HTR-8/SVneo (cell line): ENCODE measurements at regions not wholly inside any gene's neighbourhood (a gene's known extent, or its start where the extent isn't known, plus 50 kb on each side); places are given as distances from the start of the nearest gene placed in this dataset.
"Not testable (repeated sequence)": the region's sequence is repeated elsewhere in the genome, so short reads cannot be mapped to it uniquely, and the experiment has no call there.

Experiments used
- DNase-seq: peaks from one replicate; pipeline ENCODE4 v3.0.0; 2011; ENCODE audit warnings: low spot score, mixed read lengths; ENCODE audit not compliant: insufficient read length
- FAIRE-seq: peaks from 2 replicates; lab custom pipeline; 2011; peaks lifted over from hg19 to GRCh38; lab: Jason Lieb, UNC

DNA sequence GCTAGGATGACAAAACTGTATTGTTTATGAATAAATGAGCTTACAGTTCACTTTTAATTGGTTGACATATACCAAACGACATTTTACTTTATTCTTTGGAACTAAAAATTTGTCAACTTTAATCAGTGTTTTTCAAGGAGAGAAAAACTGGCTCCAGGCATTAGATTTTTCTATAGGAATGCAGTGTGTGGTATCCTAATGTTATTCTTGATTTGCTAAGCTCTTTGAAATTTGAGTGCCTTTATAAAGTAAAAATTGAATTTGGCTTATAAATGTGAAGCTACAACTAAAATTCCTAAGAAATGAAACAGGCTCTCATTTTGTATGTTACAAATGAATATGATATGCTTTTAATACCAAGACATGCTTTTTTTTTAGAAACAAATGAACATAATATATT is 442.2 kb upstream of the TRAM1L1 start:
- FAIRE-seq = no peak
- DNase-seq = no peak

GRCh38 chr4:117529401-117529800 is 444.0 kb upstream of the TRAM1L1 start:
- FAIRE-seq (no peak), DNase-seq (no peak)

DNA sequence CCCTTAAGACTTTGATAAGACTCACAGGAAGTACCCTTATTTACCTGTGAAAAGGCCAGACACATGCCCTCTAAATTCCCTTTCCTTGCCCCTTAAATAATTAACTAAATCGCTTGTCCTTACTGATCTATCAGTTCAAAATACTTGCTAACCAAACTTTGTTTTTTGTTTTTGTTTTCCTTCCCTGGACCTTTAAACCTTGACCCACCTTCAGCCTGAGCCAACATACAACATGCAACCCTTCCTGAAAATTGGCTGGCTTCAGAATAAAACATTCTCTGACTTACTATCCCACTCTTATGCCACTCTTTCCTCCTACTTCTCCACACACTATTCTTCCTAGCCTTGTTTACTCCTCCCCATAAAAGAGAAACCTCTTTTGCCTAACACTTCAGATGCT is 448.1 kb upstream of the TRAM1L1 start:
- no peak for DNase-seq
- FAIRE-seq = no peak

DNA sequence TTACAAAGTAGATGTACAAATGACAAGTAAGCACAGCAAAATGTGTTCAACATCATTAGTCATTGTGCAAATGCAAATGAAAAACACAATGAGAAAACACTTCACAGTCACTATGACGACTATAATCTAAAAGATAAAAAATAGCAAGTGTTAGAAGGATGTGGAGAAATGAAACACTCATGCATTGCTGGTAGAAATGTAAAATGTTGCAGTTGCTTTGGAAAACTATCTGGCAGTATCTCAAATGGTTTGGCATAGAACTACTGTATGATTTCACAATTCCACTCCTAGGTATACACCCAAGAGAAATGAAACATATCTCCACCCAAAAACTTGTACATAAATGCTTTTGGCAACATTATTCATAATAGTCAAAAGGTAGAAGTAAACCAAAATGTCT is 459.7 kb upstream of the TRAM1L1 start:
- FAIRE-seq (no peak), DNase-seq (no peak)

GRCh38 chr4:117549524-117549923 is 464.1 kb upstream of the TRAM1L1 start:
- FAIRE-seq = no peak
- DNase-seq = no peak

- DNase-seq (no peak), FAIRE-seq (no peak)
These were observed 464.7 kb upstream of the TRAM1L1 start for GRCh38 chr4:117550085-117550484.

GRCh38 chr4:117560329-117560728 is 474.0 kb upstream of the NDST3 start:
- FAIRE-seq = no peak
- DNase-seq = no peak

GRCh38 chr4:117574085-117574484 is 460.2 kb upstream of the NDST3 start:
- no peak for DNase-seq
- FAIRE-seq = no peak

- DNase-seq (no peak), FAIRE-seq (no peak)
These were observed 458.4 kb upstream of the NDST3 start for GRCh38 chr4:117575850-117576249.

DNA sequence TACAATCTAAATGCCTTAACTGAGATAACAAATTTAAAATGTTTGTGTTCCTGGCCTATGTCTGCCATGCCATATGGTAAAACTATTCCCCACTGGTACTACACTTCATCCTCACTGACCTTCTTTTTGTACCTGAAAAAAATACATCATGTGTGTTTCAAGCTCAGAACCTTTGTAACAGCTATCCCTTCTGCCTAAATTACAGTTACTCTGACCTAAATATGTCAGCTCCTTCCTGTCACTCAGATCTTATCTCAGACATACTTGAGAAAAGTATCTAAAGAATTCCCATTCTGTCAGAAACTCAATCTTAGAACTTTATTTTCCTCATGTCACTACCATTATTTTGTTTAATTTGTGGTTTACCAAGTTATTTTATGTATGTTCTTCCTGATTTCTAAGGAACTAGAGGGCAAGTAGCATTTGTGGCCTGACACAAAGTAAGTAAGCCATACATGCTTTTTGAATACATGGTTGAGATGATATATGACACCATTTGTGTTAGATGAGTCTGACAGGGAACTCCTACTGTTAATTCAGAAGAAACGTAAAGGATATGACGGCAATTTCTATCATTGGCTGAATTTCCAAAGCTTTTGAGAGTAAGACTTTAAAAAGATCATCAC is 456.5 kb upstream of the NDST3 start:
- DNase-seq (peak; percentile 2), FAIRE-seq (no peak)

DNA sequence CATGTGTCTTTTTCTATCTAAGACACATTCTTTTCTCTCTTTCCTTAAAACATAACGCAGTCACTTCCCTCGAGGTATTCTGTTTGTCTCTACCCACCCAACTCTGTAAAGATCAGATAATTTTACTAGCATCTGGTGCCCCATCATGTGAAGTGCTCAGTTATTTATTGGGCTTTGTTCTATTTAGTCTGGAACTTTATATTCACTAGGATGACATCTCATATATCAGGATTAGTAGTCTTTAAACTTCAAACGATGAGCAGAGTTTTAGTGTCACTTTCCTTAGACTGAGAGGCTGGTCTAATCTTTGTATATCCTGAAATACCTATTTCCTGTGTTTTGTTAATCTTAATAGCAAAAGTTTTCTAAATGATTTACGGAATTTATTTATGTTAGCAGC is 445.5 kb upstream of the NDST3 start:
- no peak for FAIRE-seq
- no peak for DNase-seq

DNA sequence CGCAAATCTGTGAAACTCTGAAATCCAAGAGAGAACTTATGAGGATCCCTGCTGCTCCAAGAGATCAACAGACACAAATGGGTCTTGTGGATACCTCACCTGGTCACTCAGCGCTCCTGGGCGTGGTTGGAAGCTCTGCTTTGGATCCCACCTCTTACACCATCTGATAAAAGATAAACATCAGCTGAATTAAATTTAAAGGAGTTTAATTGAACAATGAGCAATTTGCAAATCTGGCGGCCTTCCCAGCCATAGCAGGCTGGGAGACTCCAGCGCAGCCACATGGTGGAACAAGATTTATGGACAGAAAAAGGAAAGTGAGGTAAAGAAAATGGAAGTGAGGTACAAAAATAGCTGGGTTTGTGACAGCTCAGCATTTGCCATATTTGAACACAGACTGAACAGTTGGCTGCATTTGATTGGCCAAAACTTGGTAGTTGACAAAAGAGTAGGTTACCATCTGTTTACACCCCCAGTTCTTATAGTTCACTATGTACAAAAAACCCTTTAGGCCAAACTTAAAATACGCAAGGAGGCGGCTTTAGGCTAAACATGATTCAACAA is 437.3 kb upstream of the NDST3 start:
- FAIRE-seq (no peak), DNase-seq (no peak)

DNA sequence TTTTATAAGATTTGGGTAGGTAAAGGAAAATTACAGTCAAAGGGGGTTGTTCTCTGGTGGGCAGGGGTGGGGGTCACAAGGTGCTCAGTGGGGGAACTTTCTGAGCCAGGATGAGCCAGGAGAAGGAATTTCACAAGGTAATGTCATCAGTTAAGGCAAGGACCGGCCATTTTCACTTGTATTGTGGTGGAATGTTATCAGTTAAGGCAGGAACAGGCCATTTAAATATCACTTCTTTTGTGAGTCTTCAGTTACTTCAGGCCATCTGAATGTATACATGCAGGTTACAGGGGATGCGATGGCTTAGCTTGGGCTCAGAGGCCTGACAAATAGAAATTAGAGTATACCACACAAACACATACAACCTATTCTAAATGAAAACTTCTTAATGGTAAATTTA is 434.9 kb upstream of the NDST3 start:
- not testable (repeated sequence) for FAIRE-seq, DNase-seq

GRCh38 chr4:117600936-117601335 is 433.4 kb upstream of the NDST3 start:
- not testable (repeated sequence) for FAIRE-seq, DNase-seq

GRCh38 chr4:117610706-117611308 is 423.5 kb upstream of the NDST3 start:
- FAIRE-seq = no peak

DNA sequence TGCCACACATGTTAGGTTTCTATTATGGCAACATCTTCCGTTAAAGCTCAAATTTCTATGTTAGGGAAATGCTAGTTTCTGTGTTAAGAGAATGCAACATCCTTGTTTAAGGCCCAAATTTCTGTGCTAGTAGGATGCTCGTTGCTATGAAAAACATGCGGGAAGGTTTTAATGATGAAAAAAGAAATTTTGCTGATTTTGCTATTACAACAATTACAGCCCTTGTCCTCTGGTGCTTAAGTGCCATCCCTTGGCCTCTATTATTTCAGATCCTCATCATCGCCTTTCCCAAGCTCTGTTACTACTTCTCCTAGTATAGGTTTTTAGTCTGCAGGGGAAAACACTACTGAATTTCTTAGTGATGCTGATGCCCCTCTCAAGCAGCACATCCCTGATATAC is 412.6 kb upstream of the NDST3 start:
- no peak for DNase-seq
- no peak for FAIRE-seq

More at GRCh38 chr4:117610706-117611308, 423.5 kb upstream of the NDST3 start:
- DNase-seq = no peak

DNA sequence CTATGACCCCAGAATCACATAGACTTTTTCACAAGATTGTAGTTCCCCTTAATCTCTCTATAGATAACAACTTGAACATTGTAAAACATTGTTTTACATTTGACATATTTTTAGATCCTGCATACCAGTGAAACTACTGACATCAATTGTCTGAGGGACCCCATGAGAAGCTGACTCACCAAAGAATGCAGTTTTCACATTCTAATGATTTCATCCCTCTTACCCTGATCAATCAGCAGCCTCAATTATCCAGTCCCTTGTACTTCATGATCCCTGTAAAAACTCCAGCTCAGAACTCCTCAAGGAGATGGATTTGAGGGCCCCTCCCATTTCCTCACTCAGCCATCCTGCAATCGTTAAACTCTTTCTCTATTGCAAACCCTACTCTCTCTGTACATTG is 411.0 kb upstream of the NDST3 start:
- FAIRE-seq (no peak), DNase-seq (no peak)

- FAIRE-seq = no peak
- DNase-seq = no peak
These were observed 407.6 kb upstream of the NDST3 start for GRCh38 chr4:117626664-117627063.

- DNase-seq (no peak), FAIRE-seq (no peak)
These were observed 399.6 kb upstream of the NDST3 start for GRCh38 chr4:117634716-117635115.

- FAIRE-seq (no peak), DNase-seq (no peak)
These were observed 396.9 kb upstream of the NDST3 start for GRCh38 chr4:117637347-117637746.

GRCh38 chr4:117640836-117641235 is 393.4 kb upstream of the NDST3 start:
- FAIRE-seq (no peak), DNase-seq (no peak)

DNA sequence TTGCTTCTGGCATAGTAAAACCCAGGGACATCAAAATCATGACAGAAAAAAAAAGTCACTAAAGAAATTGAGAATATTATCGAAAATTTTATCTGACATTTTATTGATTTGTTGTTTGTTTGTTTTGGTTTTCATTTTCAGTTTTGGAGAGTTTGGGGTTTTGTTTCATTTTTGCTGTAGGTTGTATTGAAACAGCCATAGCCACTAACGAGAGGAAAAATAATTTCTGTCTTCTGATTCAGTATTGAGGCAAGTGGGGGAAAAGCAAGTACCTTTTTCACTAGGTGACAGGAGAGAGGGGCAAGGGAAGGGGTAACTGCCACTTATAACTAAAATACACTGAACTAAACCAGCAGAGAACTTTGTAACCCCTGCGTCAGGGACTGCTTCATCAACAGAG is 392.8 kb upstream of the NDST3 start:
- no peak for FAIRE-seq

More for the DNA sequence above, 392.8 kb upstream of the NDST3 start:
- DNase-seq = no peak
